ENCODE measurements at regions not wholly inside any gene's neighbourhood (a gene's known extent, or its start where the extent isn't known, plus 50 kb on each side); places are given as distances from the start of the nearest gene placed in this dataset.

- TF ChIP-seq POLR2A (IDR thresholded peaks at IDR 0.05; ENCODE audit: low read length) (no peak), GATA1 (IDR thresholded peaks at IDR 0.05; ENCODE audit: low read depth, low read length) (no peak)
Observed at GRCh38 chr7:15977663-15978062, 291.2 kb upstream of the MEOX2 start.
